Psoas muscle (tissue), 7 donors: ENCODE measurements at regions not wholly inside any gene's neighbourhood (a gene's known extent, or its start where the extent isn't known, plus 50 kb on each side); places are given as distances from the start of the nearest gene placed in this dataset.

Experiments
- ATAC-seq, 4 donors: fragments of 200-7000 bp; cut with Tn5 transposase; one replicate each; pipeline ENCODE4 v1.9.1; 2020; ENCODE audit warnings: moderate library complexity in 3 of 4, mild to moderate bottlenecking in 2 of 4
- DNase-seq, 2 donors: peaks; one replicate each; pipeline ENCODE4 v3.0.0-alpha.2; 2020
- H3K27ac ChIP-seq: fragments of 200-600 bp; one replicate; pipeline ENCODE4 v1.8.0; 2022
- H3K27me3 ChIP-seq, 3 donors: fragments of 200-600 bp in 1 of 3; one replicate each; pipeline versions ENCODE4 v1.6.1 to v1.8.0; 2013 to 2022; ENCODE audit warnings: low read length in 2 of 3, mild to moderate bottlenecking in 2 of 3, moderate library complexity in 1 of 3; ENCODE audit not compliant: insufficient read depth in 3 of 3
- H3K36me3 ChIP-seq, 2 donors: fragments of 200-600 bp in 1 of 2; one replicate each; pipeline versions ENCODE4 v1.6.1 to v1.8.0; 2013 to 2022; ENCODE audit warnings: low read depth in 1 of 2, mild to moderate bottlenecking in 1 of 2, moderate library complexity in 1 of 2; ENCODE audit not compliant: insufficient read depth in 1 of 2
- H3K4me1 ChIP-seq: fragments of 200-600 bp; one replicate; pipeline ENCODE4 v1.8.0; 2022
- H3K4me3 ChIP-seq: fragments of 200-600 bp; one replicate; pipeline ENCODE4 v1.8.0; 2022; ENCODE audit warnings: mild to moderate bottlenecking
- H3K9me3 ChIP-seq: fragments of 200-600 bp; one replicate; pipeline ENCODE4 v1.8.0; 2022
- CTCF ChIP-seq: fragments of 200-600 bp; IDR thresholded peaks from one replicate; pipeline ENCODE4 v1.8.0; 2022; ENCODE audit warnings: antibody characterized with exemption
- WGBS, 3 donors: extraction: QIAGEN DNeasy Blood & Tissue Kit; methylation state at CpG; one replicate each; pipeline versions ENCODE4 v1.1.6 to v1.1.7; 2013; 5-methylcytosine and 5-hydroxymethylcytosine counted together
- intact Hi-C, 2 donors: fragments of 100-400 bp; cut with DNase I; formaldehyde crosslinking; loops; one replicate each; pipeline versions ENCODE4 v1.11.0 to v1.14.2; 2022
- donor health status: healthy with polysubstance abuse.
- donor health status: DM: no; HTN: no; CAD: no; lungs with moderate emphysema.
- donor health status: Bipolar disorder and iron deficiency.
- donor health status: healthy.
- donor health status: DM: yes; HTN: yes; CAD: no.
- donor health status: DM: no; HTN: no; CAD: no.
- donor health status: DM: yes; HTN: yes; CAD: no.

- DNase-seq: no peak
Measured at GRCh38 chr2:154556146-154556545, 142.3 kb upstream of the KCNJ3 start.

GRCh38 chr2:154556607-154557006, 141.9 kb upstream of the KCNJ3 start:
- WGBS, 3 donors: 47 to 66% (median 61%) methylated on average over 1 of the region's 1 CpG
- Histone ChIP-seq H3K4me3 (no peak overlapping the region), H3K9me3 (no peaks in the 10 kb centered on the region), H3K36me3 (no peaks in the 10 kb centered on the region), H3K4me1 (no peaks in the 10 kb centered on the region), H3K27me3 (no peaks in the 10 kb centered on the region), H3K27ac (no peak overlapping the region)
- no peak for TF ChIP-seq CTCF
- intact Hi-C loops: no loop called here
- no peak for ATAC-seq
- DNase-seq: no peak

More at GRCh38 chr2:154556146-154556545, 142.3 kb upstream of the KCNJ3 start:
- no peaks in the 10 kb centered on the region for H3K27me3 ChIP-seq
- no peaks in the 10 kb centered on the region for H3K9me3 ChIP-seq
- no peak overlapping the region for H3K4me3 ChIP-seq
- no peak overlapping the region for H3K27ac ChIP-seq
- no peak for TF ChIP-seq CTCF
- intact Hi-C loops: no loop called here
- 75 to 88% (median 86%) methylated on average over 2 of the region's 2 CpGs for WGBS, 3 donors
- no peaks in the 10 kb centered on the region for H3K36me3 ChIP-seq
- no peaks in the 10 kb centered on the region for H3K4me1 ChIP-seq
- no peak for ATAC-seq

GRCh38 chr2:154557906-154558305, 140.6 kb upstream of the KCNJ3 start:
- 67 to 82% (median 71%) methylated on average over 2 of the region's 2 CpGs for WGBS, 3 donors
- Histone ChIP-seq H3K4me1 (no peaks in the 10 kb centered on the region), H3K27me3 (no peaks in the 10 kb centered on the region), H3K9me3 (no peaks in the 10 kb centered on the region), H3K27ac (no peak overlapping the region), H3K4me3 (no peak overlapping the region), H3K36me3 (no peaks in the 10 kb centered on the region)
- TF ChIP-seq CTCF: no peak
- DNase-seq (no peak), ATAC-seq (no peak)
- intact Hi-C loops: no loop called here

- Histone ChIP-seq H3K27me3 (no peaks in the 10 kb centered on the region), H3K9me3 (peaks cover 3% of the 10 kb centered on the region), H3K36me3 (no peaks in the 10 kb centered on the region), H3K4me3 (no peak overlapping the region), H3K27ac (no peak overlapping the region), H3K4me1 (no peaks in the 10 kb centered on the region)
- ATAC-seq (no peak), DNase-seq (no peak)
- intact Hi-C loops: no loop called here
- 74 to 87% (median 87%) methylated on average over 2 of the region's 2 CpGs for WGBS, 3 donors
- TF ChIP-seq CTCF: no peak
Measured at GRCh38 chr2:154565433-154565832, 133.1 kb upstream of the KCNJ3 start.

- no peaks in the 10 kb centered on the region for H3K4me1 ChIP-seq
- intact Hi-C loops: no loop called here
- 16 to 38% (median 16%) methylated on average over 1 of the region's 1 CpG for WGBS, 3 donors
- DNase-seq (no peak), ATAC-seq (no peak)
- H3K36me3 ChIP-seq: no peaks in the 10 kb centered on the region
- no peaks in the 10 kb centered on the region for H3K27me3 ChIP-seq
- H3K4me3 ChIP-seq: no peak overlapping the region
- TF ChIP-seq CTCF: no peak
- H3K27ac ChIP-seq: no peak overlapping the region
- peaks cover 3% of the 10 kb centered on the region for H3K9me3 ChIP-seq
Measured at GRCh38 chr2:154568413-154568812, 130.1 kb upstream of the KCNJ3 start.
